PFSK-1 (cell line): ENCODE measurements at regions not wholly inside any gene's neighbourhood (a gene's known extent, or its start where the extent isn't known, plus 50 kb on each side); places are given as distances from the start of the nearest gene placed in this dataset.

Experiments
- FOXP2 ChIP-seq: optimal IDR thresholded peaks from 2 replicates; pipeline ENCODE3; 2011; ENCODE audit warnings: borderline replicate concordance, control low read depth, inconsistent platforms; ENCODE audit not compliant: insufficient read depth; ENCODE audit errors: extremely low read length, extremely low read depth
- POLR2AphosphoS5 ChIP-seq: IDR thresholded peaks from 2 replicates; pipeline ENCODE4 v1.6.1; 2012; ENCODE audit warnings: low read depth, mild to moderate bottlenecking, control low read depth, low read length, moderate library complexity
- REST ChIP-seq, 2 experiments: IDR thresholded peaks; 2 replicates each; pipeline versions ENCODE4 v1.6.1 to v1.8.0; 2011 to 2012; ENCODE audit warnings: low read depth in 2 of 2, low read length in 2 of 2, control low read depth in 1 of 2, inconsistent platforms in 1 of 2, mild to moderate bottlenecking in 1 of 2, moderate library complexity in 1 of 2; ENCODE audit not compliant: insufficient read depth in 1 of 2
- SIN3A ChIP-seq: IDR thresholded peaks from 2 replicates; pipeline ENCODE4 v1.6.1; 2012; ENCODE audit warnings: mild to moderate bottlenecking, low read length, moderate library complexity, borderline replicate concordance; ENCODE audit not compliant: insufficient read depth
- TAF1 ChIP-seq: IDR thresholded peaks from 2 replicates; pipeline ENCODE4 v1.6.1; 2012; ENCODE audit warnings: low read length, control low read depth, borderline replicate concordance; ENCODE audit not compliant: insufficient read depth

GRCh38 chr3:61401359-61401758 lies 150.1 kb upstream of the FHIT start:
- TF ChIP-seq SIN3A (no peak), FOXP2 (no peak), REST (IDR thresholded peaks at IDR 0.05; ENCODE audit: insufficient read depth in 1 of 2, low read depth in 2 of 2, low read length in 2 of 2) (no peak), TAF1 (no peak), POLR2AphosphoS5 (no peak)

GRCh38 chr3:61407397-61407796 lies 154.0 kb upstream of the PTPRG start:
- TF ChIP-seq REST (IDR thresholded peaks at IDR 0.05; ENCODE audit: insufficient read depth in 1 of 2, low read depth in 2 of 2, low read length in 2 of 2) (no peak), FOXP2 (no peak), POLR2AphosphoS5 (no peak), SIN3A (no peak)

DNA sequence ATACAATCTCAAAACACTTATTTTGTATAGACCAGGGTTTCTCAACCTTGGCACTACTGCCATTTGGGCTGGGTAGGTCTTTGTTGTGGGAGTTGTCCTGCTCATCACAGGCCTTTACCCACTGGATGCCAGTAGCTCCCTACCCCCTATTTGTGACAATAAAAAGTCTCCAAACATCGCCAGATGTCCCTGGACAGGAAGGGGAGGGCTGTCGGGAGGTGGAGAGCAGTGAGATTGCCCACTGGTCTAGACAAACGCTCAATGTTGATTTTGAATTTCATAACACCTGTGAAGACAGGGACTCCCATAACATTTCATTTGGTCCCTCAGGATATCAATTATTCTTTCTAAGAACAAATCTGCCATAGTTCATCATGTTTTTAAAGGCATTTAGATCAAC lies 151.7 kb upstream of the PTPRG start:
- TF ChIP-seq POLR2AphosphoS5: no peak
- no peak for TF ChIP-seq FOXP2
- TF ChIP-seq REST (IDR thresholded peaks at IDR 0.05; ENCODE audit: insufficient read depth in 1 of 2, low read depth in 2 of 2, low read length in 2 of 2): no peak
- no peak for TF ChIP-seq SIN3A
- no peak for TF ChIP-seq TAF1

DNA sequence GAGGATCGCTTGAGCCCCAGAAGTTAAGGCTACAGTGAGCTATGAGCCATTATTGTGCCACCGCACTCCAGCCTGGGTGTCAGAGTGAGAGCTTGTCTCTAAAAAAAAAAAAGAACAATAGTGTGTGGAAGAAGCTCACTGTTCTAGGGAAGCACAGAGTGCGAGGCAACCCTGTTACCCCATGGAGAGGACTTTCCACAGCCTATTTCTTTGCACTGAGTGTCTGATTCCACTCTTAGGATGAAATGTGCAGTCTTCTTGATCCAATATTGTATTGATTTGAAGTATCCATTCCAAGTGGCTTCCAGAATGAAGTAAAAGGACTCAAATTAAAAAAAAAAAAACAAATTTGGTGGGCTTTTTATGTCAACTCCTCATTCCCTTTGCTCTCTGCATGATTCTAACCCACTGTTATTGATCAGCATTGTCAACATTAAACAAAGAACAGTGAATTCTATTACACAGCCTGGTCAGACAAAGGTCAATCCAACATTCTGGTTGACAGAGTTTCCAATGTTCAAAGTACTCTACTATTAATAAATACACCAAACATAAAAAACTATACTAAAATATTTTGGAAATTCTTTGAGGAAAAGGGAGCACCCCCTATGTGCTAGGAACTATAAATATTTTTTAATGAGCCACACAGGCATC lies 150.2 kb upstream of the PTPRG start:
- TF ChIP-seq SIN3A (no peak), REST (IDR thresholded peaks at IDR 0.05; ENCODE audit: insufficient read depth in 1 of 2, low read depth in 2 of 2, low read length in 2 of 2) (no peak), POLR2AphosphoS5 (no peak), TAF1 (no peak), FOXP2 (no peak)

GRCh38 chr3:61414456-61414855 lies 146.9 kb upstream of the PTPRG start:
- no peak for TF ChIP-seq FOXP2
- no peak for TF ChIP-seq POLR2AphosphoS5
- TF ChIP-seq REST (IDR thresholded peaks at IDR 0.05; ENCODE audit: insufficient read depth in 1 of 2, low read depth in 2 of 2, low read length in 2 of 2): no peak
- no peak for TF ChIP-seq TAF1
- TF ChIP-seq SIN3A: no peak
